ENCODE measurements at regions not wholly inside any gene's neighbourhood (a gene's known extent, or its start where the extent isn't known, plus 50 kb on each side); places are given as distances from the start of the nearest gene placed in this dataset.

DNA sequence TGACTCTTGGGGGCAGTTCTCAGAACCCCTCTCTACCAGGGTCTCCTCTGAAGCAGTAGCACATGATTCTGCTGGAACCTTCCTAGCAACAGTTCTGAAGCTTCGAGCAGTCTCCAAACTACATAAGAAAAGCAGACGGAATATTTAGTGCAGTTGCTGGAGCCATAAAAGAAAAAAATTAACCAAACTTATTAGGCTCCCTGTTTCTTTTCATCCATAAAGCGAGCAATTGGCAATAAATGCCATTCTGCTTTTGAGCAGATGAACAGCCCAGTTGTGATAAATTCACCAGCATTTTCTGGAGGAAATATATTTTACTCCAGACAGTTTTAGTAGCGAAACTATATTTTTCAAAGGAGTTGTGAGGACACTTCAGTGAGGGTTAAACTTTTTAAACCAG, 250.1 kb upstream of the BOD1L1 start:
- TF ChIP-seq, protein P1, sequence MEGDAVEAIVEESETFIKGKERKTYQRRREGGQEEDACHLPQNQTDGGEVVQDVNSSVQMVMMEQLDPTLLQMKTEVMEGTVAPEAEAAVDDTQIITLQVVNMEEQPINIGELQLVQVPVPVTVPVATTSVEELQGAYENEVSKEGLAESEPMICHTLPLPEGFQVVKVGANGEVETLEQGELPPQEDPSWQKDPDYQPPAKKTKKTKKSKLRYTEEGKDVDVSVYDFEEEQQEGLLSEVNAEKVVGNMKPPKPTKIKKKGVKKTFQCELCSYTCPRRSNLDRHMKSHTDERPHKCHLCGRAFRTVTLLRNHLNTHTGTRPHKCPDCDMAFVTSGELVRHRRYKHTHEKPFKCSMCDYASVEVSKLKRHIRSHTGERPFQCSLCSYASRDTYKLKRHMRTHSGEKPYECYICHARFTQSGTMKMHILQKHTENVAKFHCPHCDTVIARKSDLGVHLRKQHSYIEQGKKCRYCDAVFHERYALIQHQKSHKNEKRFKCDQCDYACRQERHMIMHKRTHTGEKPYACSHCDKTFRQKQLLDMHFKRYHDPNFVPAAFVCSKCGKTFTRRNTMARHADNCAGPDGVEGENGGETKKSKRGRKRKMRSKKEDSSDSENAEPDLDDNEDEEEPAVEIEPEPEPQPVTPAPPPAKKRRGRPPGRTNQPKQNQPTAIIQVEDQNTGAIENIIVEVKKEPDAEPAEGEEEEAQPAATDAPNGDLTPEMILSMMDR (IDR thresholded peaks at IDR 0.05 in 4 of 5, conservative IDR thresholded peaks at IDR 0.05 in 1 of 5), result no peak
- no peak for TF ChIP-seq POLR2A (IDR thresholded peaks at IDR 0.05)

Measured in gastrocnemius medialis (tissue), 4 donors.